CD4-positive, alpha-beta T cell treated with Interleukin-2 at 100 ng/mL for 4 hours (primary cell): ENCODE measurements at regions not wholly inside any gene's neighbourhood (a gene's known extent, or its start where the extent isn't known, plus 50 kb on each side); places are given as distances from the start of the nearest gene placed in this dataset.
A peak's percentile ranks its signal among the peaks of the same experiment; 100 is the strongest.

ENCODE experiments used
- DNase-seq: peaks from one replicate; pipeline ENCODE4 v3.0.0-alpha.2; 2020; ENCODE audit warnings: low spot score

DNA sequence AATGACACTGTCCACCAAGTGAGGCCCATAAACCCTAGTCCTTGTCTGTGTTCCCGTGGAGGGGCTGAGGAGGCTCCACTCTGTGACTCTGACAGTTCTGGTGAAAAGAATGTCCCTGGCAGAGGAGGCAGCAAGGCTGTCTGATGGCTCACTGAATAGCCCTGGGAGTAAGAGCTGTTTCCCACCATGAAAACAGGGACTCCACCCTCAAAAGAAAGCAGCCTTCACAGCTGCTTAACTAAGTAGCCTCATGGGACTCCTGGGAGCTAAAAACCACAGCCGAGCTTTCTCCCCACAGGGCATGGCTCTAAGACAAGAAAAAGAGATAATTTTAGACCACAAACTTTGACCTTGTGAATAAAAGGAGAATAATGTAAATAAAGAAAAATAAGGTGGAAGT, 135.1 kb upstream of the FRY start:
- no peak for DNase-seq

DNA sequence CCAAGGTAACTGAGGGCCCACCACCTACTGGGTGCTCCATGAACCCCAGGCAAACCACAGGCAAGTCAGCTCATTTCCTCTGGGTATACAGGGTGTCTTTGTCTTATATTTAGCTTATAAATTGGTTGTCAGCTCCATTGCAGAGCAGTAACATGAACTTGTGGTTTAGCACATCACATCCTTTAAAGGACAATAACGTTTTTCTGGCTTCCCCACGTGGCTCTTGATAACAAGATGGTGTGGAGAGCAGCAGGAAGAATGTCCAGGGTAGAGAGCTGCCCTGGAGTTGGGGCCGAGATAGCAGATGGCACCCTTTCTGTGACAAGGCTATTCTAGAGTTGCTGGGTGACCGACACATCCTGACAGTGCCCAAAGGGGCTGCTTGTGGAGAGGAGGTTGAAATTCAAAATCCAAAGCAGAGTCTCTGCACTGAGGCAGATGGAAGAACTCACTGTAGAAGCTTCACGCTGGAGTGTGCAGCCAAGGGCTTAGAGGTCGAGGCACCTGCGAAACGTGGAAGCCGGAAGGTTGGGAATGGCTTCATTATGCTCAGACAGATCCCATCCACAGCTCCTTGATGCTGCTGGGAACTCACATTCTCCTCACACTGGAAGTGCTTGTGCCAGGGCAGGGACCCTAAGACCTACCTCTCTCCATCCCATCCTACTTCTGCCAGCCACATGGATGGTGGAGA, 133.0 kb upstream of the FRY start:
- DNase-seq, result peak; percentile 5

DNA sequence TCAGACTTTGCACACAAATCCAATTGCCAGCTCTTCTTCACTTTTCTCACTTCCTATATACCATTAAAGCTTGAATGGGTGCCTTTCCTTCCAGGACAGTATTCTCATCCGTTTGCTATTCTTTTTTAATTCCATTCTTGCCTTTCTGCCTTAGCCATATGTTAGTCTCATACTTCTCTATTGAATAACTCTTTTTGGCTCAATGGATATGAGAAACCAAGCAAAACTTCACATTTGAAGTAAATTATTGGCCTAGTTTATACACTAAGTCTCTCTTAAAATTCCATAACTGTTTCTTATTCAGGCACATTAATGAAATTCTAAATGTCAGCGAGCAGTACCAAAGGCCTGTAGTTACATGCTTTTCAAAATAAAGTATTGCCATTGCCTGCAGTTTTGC, 129.6 kb upstream of the FRY start:
- no peak for DNase-seq

DNA sequence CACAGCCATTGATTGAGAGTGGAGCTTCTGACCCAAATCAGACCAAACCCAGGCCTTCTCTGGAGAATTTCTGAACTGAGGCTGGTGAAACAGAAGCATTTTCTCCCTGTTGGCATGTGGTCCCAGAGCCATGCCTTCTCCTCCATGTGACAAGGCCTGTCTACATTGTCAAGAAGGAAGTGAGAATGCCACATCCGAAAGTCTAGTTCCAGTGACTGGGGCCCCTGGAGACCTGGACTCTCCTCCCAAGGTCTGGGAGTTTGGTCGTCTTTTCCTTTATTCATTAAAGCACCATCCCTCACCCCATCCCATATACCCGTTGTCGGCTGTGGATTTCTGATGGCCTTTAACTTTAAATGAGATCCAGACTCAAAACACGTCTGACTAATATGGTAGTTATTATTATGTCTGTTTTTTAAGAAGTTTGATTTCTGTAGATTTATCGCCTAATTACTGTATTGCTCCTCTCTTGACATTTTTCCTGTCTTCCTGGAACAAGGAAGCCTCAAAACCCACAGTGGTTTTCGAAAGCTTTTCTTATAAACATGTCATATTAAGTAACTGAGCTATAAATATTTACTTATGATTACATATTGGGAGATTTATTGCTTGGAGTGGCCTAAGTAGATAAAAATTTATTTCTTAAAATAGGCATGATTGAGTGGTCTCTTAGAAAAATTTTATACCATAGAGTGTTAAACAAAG, 128.3 kb upstream of the FRY start:
- peak; percentile 16 for DNase-seq

DNA sequence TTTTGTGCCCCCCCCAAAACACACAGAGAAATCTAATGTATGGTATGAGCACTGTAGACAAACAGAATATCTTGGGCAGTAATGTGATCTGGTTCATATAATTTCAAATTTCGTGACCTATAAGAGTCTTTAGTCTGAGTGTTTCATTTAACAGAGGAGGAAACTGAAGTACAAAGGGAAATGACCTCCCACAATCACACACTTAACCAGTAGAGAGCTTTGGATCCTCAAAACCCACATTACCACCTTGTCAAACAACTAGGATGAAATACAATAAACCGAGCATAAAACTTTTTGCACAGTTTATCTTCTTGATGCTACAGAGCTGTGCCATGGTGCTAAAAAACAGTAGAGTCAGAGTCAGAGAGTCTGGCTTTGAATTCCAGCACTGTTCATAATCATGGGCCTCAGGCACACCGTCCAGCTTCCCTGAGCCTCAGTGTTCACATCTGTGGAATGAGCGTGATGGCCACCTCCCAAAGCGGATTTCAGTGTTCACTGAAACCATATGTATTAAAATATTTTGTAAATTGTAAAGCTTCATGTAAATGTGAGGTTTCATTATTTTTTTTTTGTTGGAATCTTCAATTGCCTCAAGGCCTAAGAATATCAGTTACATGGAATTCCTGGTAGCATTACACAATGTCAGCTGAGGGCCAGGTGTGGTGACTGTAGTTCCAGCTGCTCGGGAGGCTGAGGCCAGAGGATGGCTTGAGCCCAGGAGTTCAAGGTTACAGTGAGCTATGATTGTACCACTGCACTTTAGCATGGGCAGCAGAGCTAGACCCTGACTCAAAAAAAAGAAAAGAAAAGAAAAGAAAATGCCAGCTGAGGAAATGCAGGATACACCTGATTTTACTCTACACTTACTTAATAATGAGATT, 126.4 kb upstream of the FRY start:
- DNase-seq, result no peak

DNA sequence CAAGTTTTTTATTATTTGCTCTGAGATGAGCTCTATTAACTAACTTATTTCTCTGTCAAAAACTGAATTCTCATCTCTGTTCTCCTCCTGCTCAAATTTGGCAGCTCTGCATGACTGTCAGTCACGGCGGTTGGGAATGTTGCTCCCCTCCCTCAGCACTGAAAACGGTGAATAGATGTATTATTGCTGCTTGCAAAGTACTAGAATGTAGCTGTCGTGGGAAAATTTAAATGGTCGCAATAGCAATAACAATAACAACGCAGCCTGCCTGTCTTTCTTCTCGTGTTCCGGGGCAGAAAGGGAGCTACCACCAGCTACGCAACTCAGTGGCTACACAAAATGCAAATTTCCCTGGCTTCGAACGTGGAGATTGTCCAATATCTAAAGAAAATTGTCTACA, 125.6 kb upstream of the FRY start:
- DNase-seq, result no peak

DNA sequence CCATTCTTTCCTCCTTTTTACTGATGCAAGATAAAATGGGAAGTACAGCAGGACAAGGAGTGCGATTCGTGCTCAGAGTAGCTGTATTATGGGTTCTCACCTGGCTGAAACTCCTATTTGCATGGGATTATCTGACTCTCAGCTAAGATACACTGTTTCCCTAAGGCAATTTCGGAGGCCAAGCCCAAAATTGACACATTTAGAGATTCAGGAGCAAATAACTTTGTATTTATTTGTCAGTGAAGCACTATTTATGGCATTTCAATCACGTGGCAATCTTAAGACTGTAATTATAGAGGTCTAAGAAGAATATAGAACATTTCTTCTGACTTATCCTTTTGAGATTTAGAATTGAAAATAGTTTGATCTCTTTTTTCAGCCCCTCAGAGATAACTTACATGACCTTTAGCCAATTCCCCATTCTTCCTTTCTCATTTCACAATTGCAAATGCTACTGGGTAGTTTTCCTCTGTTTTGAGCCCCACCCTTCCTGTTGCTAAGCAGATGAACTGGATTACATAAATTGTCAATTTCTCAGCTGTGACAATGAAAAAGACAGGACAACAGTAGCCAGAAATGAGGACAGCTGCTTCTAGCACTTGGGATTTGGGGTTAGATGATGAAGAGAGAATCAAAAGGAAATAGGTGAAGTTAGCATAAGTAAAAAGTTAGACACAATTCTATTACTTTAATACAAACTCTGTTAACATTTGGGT, 122.7 kb upstream of the FRY start:
- no peak for DNase-seq

DNA sequence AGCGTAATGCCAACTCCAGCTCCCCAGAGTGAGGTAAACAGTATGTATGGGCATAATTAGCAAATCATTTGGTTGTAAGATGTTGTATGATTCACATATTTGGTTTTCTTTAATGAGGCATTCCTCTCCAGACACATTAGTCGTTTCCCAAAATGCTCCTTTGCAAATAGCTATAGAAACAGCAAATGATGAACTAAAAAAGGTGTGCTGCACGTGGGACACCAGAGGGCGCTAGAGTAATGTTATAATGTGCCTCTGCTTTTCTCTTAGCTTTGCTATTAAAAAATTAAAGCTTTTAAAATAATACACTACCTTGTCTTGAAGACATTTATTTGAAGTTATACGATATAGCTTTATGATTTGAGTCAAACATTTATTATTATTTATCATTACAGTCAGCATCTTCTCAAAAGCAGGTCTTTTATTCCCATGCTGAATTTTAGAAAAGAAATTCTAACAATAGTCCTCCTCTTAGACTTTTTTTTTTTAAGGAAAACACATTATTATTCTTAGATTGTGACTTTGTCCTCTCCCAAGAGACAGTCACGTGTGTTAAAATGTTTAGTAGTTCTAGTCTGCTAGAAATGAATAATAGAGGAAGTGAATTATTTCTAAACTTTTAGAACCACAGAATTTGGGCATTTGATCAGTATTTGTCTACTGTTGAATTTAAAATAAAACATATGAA, 121.6 kb upstream of the FRY start:
- peak; percentile 72 for DNase-seq

DNA sequence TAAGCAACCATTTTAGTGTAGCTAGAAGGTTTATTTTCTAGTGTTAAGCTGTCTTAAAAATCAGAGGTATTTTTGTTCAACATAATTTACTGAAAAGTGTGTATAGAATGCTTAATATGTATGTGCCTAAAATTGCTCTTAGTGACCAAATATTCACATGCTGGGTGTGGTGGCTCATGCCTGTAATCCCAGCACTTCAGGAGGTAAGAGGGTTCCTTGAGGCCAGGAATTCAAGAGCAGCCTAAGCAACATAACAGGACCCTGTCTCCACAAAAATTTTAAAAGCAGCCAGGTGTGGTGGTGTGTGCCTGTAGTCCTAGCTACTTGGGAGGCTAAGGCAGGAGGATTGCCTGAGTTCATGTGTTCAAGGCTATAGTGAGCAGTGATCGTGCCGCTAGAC, 120.9 kb upstream of the FRY start:
- DNase-seq, result no peak

DNA sequence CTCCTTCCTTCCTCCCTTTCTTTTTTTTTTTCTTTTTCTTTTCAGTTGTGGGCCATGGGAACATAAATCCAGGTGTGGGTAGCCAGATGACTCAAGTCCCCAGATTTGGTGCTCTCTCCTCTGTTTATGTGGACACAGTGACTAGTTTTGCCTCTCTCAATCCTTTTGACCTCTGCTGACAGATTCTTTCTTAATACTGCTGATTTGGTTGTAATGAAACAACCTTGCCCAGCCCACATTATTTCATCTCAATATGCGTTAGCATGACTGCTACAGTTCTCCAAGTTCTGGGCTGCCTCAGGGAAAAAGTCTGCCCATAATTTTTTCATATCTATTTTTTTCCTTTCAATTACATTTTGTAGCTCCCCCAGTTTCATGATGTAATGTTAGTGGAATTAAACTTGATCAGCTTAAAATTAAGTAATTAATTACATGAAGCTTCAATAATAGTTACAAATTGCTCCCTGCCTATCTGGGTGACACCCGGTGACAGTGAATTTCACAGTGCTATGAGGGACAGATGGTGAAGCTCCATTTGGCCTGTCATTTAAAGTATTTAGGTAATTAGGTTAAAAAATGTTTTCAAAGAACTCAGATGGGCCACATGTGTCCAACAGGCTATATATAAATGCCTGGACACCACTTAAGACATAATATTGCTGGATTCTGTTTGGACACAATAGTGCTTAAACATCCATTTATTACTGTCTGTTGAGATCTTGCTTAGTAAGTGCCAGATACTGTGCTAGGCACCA, 118.8 kb upstream of the FRY start:
- no peak for DNase-seq

DNA sequence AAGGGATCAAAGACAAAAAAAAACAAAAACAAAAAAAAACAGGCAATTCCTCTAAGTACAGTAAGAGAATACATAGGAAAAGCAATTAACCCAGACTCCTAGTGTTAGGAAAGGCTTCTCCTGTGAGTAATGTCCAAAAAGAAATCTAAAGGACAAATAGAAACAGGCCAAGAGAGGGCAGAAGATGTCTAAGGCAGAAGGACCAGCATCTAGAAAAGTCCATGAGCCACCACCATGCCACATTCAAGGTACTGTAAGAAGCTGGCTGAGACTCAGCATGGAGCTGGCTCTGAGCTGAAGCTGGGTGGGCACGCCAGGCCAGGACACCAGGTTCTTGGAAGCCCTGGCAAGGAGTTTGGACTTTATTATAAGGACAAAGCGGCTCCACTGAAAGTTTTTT, 118.1 kb upstream of the FRY start:
- no peak for DNase-seq

DNA sequence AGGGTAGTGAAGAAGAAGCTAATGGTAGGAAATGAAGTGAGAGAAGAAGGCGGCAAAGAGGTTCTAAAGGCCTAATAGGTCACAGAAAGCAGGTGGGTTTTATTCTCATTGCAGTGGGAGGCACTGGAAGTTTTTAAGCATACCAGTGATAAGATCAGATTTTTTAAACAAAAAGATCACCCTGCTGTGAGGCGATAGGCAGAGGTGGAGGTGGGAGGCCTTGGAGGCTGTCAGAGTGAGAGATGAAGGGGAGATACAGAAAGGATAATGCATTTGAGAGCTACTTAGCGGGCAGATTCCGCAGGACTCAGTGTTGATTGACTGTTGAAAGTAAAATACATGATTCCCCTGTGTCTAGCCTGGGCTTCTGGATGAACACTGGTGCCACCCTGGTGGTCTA, 116.7 kb upstream of the FRY start:
- no peak for DNase-seq

DNA sequence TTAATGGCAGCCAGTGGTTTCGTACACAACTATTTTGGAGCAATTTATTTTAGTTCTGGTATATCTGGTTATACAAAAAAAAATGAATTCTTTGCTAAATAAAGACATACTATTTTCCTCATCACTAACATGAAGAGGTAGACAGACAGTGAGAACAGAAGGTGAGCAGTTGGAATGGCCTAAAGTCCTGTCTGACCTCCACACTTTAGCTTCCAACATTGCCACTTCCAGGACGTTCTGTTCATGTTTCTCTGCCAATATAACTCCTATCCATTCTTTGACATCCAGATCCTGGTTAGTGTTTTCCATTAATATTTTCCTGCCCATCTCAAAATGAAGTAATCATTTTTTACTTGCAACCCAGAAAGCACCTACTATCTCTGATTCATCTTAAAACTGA, 112.9 kb upstream of the FRY start:
- DNase-seq, result no peak

DNA sequence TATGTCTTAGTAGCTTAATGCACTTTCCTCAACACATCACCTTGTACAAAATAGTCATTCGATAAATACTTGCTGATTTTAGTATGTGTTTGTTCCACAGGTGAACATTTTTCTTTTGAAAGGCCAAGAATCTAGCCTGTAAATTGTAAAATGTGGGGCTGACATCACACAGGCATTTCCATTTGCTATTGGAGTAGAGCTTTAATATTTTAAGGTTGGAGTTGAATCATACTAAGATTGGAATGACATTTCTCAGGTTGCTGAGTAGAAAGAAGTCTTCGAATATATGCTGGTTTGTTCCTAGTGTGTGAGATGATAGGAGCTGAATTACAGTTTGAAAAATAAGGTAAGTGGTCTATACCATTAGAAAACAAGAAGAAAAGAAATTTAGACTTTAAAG, 112.3 kb upstream of the FRY start:
- DNase-seq, result no peak

DNA sequence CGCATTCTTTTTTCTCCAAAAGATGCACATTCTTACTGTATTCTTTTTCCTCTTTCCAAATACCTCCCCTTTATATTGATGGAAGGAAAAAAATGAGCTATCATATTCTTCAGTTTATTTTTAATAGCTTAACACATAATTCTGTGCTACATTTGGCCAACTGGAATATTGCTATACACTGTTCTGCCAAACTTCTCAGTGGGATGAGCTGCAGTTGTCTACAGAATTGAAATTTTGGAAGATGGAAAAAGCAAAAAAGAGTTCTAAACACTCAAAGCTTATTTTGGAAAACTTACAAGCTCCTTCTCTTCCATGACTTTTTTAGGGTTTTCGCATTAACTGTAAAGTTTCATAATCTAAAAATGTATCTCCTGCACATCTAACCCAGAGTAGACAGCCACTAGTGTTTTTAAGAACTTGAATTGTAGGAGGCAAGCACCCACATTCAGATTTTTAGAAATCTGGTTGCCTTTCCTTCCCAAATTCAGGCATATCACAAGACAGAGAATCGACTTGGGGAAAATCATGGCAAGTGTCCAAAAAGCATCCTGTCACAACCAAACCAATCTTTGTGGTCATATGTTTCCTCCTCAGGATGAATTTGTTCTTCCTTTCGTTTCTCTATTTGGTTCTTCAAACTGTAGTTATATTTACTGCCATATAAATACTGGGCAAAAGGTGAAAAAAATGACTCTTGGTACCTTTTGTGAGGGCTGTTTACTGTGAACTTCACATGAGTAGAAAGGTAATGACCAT, 111.4 kb upstream of the FRY start:
- no peak for DNase-seq

DNA sequence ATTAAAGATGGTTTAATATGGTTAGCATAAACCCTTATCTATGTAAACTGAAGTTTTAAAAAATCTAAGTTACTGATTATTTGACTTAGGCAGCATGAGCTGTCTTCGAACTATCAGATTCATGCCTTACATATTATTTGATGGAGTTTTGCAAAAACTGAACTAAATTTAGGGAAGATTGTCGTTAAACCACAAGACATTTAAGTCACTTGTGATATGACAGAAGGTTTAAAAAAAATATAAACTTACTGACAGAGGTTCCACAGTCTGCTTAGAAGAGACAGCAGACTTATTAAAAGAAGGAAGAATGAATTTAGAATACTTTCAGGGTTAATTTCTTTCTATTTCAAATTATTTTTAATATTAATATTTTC, 110.9 kb upstream of the FRY start:
- DNase-seq, result no peak

DNA sequence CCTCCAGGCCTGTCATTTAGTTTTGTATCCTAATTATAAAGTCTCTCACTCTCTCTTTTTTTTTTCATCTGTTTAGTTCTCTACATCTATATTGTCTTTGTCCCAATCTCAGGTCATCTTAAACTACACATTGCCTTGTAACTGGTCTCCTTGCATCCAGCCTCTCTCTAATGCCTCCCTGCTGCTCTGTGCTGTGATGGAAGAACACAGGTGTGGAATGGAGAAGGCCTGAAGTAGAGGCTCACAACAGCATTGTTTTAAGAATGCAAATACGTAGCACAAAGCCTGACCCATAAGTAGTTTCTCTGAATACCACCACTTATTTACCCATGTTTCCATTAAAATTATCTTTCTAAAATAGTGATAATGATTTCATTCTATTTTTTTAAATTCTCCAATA, 108.8 kb upstream of the FRY start:
- DNase-seq, result no peak

DNA sequence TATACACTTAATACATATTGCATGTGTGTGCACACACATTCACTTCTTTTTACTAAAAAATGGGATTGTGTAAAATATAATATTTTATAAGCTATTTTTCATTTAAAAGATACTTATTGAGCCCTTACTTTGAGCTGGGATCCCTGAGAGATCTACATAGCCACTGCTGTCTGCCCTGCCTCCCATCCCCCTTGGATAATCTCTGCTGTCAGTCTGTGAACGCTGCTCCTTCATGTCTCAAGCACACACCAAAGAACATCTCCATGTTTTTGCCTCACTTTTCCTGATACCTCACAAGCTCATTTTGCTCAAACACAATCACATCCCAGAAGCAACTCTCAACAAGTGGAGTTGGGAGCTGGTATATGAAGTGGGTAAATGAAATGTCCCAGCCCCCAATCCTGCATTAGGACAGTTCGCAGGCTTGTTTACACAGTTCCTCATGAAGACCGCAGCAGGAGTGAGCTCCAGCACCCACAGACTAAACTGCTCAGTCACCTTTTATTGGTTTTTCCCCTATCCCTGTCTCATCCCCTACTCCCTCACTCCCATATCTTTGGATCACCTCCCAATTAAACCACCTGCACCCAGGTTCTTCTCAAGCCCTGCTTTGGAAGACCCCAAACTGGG, 108.3 kb upstream of the FRY start:
- no peak for DNase-seq

DNA sequence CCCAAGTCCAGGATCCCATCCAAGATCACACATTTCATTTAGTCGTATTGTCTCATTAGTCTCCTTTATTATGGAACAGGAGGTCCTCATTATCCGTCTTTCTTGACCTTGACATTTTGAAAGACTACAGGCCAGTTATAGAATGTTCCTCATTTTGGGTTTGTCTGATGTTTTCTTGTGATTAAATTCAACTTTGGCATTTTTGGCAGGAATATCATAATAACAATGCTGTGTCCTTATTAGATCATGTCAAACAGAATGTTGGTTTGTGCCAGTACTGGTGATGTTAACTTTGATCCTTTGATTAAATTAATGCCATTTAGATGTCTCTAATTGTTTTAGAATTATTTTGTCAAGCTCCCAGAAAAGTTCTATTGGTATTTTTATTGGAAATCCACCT, 106.5 kb upstream of the FRY start:
- DNase-seq, result no peak

DNA sequence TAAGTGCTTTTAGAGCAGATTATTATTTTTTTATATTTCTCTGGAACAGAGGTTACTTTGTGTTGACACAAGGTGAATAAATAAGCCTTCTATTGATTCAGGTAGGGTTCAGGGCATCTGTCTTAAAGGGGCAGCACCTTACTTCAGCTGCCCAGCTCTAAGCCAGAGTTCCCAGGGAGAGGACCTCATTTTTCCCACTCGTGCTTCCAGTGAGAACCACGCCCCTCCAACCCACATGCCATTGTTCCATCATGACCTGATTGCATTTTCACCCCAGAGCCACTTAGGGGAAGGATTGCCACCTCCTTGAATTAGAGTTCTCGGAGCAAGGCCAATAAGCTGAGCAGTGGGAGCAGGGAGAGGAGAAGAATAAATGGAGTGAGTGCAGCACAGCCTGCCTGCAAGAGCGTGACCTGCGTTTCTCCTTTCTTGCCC, 104.3 kb upstream of the FRY start:
- DNase-seq, result no peak
